SK-N-SH (cell line): ENCODE measurements at regions not wholly inside any gene's neighbourhood (a gene's known extent, or its start where the extent isn't known, plus 50 kb on each side); places are given as distances from the start of the nearest gene placed in this dataset.

Experiments used
- CTCF ChIA-PET: fragments of 300-600, 350-600 bp; formaldehyde crosslinking; extraction: SDS; loops from one replicate; lab custom pipeline; 2021; lab: Yijun Ruan, JAX
- POLR2A ChIA-PET: fragments of 350-600 bp; sonication (Branson Sonifier 250); formaldehyde crosslinking; extraction: SDS; loops from one replicate; lab custom pipeline; 2020; ENCODE audit warnings: antibody characterized with exemption, inconsistent platforms; lab: Yijun Ruan, JAX
- DNase-seq: peaks from one replicate; pipeline ENCODE4 v3.0.0; 2012
- H2AFZ ChIP-seq: fragments of 200-600 bp; sonication (generic); 2 replicates; pipeline ENCODE4 v1.8.1; 2016; ENCODE audit warnings: antibody characterized with exemption, mild to moderate bottlenecking, low read depth
- H3F3A ChIP-seq: fragments of 200-600 bp; sonication (generic); replicated peaks from 2 replicates; pipeline ENCODE3; 2016; ENCODE audit warnings: antibody characterized with exemption, mild to moderate bottlenecking; ENCODE audit not compliant: insufficient read depth
- H3K27ac ChIP-seq, 2 experiments: fragments of 200-500 bp in 1 of 2; fragments of 200-600 bp in 1 of 2; sonication (Bioruptor generic) in 1 of 2; sonication (generic), shearing (Covaris generic) in 1 of 2; 2 replicates each; pipeline versions ENCODE4 v1.5.1 to v1.6.1; 2014 to 2016; ENCODE audit warnings: low read depth in 2 of 2, inconsistent platforms in 1 of 2, low read length in 1 of 2, mild to moderate bottlenecking in 1 of 2, mixed read lengths in 1 of 2
- H3K27me3 ChIP-seq: fragments of 200-600 bp; sonication (generic), shearing (Covaris generic); 2 replicates; pipeline ENCODE4 v1.6.1; 2016; ENCODE audit warnings: mixed run types; ENCODE audit not compliant: insufficient read depth
- H3K36me3 ChIP-seq, 2 experiments: fragments of 200-500 bp in 1 of 2; fragments of 200-600 bp in 1 of 2; sonication (Bioruptor generic) in 1 of 2; sonication (generic) in 1 of 2; replicated peaks in 1 of 2; 2 replicates each; pipeline versions ENCODE3 to v1.5.1; 2014 to 2016; ENCODE audit warnings: low read length in 1 of 2, mild to moderate bottlenecking in 1 of 2; ENCODE audit not compliant: insufficient read depth in 2 of 2, control insufficient read depth in 1 of 2
- H3K4me1 ChIP-seq, 2 experiments: fragments of 200-500 bp in 1 of 2; fragments of 200-600 bp in 1 of 2; sonication (Bioruptor generic) in 1 of 2; sonication (generic), shearing (Covaris generic) in 1 of 2; 2 replicates each; pipeline versions ENCODE4 v1.5.1 to v1.6.1; 2014 to 2016; ENCODE audit warnings: low read depth in 1 of 2, low read length in 1 of 2, mixed run types in 1 of 2; ENCODE audit not compliant: insufficient read depth in 2 of 2, control insufficient read depth in 1 of 2
- H3K4me2 ChIP-seq: fragments of 200-600 bp; sonication (generic), shearing (Covaris generic); 2 replicates; pipeline ENCODE4 v1.6.1; 2017; ENCODE audit warnings: mixed run types
- H3K4me3 ChIP-seq, 2 experiments: fragments of 200-500 bp in 1 of 2; fragments of 200-600 bp in 1 of 2; sonication (Bioruptor generic) in 1 of 2; sonication (generic), shearing (Covaris generic) in 1 of 2; 2 replicates each; pipeline versions ENCODE4 v1.5.1 to v1.8.1; 2014 to 2016; ENCODE audit warnings: low read depth in 2 of 2, inconsistent platforms in 1 of 2, low read length in 1 of 2, mild to moderate bottlenecking in 1 of 2, mixed read lengths in 1 of 2, moderate library complexity in 1 of 2
- H3K79me2 ChIP-seq: fragments of 200-600 bp; sonication (generic); 2 replicates; pipeline ENCODE4 v1.8.1; 2017; ENCODE audit warnings: mild to moderate bottlenecking; ENCODE audit not compliant: insufficient read depth
- H3K9ac ChIP-seq: fragments of 200-600 bp; sonication (generic); 2 replicates; pipeline ENCODE4 v1.6.1; 2017; ENCODE audit warnings: mixed run types
- H3K9me2 ChIP-seq: fragments of 200-600 bp; sonication (generic); 2 replicates; pipeline ENCODE4 v1.6.1; 2017; ENCODE audit warnings: mixed run types
- H3K9me3 ChIP-seq: fragments of 200-600 bp; sonication (generic); 2 replicates; pipeline ENCODE4 v1.6.1; 2017; ENCODE audit warnings: mixed run types, mild to moderate bottlenecking, moderate library complexity
- H4K20me1 ChIP-seq: fragments of 200-600 bp; sonication (generic); 2 replicates; pipeline ENCODE4 v1.6.1; 2017; ENCODE audit warnings: mild to moderate bottlenecking, mixed run types; ENCODE audit not compliant: insufficient read depth
- CHD2 ChIP-seq: fragments of 150-350 bp; IDR thresholded peaks from 2 replicates; pipeline ENCODE4 v1.6.1; 2018; ENCODE audit warnings: low read length; ENCODE audit not compliant: partially characterized antibody
- EP300 ChIP-seq, 2 experiments: IDR thresholded peaks; 2 replicates each; pipeline versions ENCODE4 v1.4.0 to v1.6.1; 2012; ENCODE audit warnings: borderline replicate concordance in 1 of 2, low read depth in 1 of 2, low read length in 1 of 2
- JUND ChIP-seq: IDR thresholded peaks from 2 replicates; pipeline ENCODE4 v1.4.0; 2012
- MAX ChIP-seq: IDR thresholded peaks from 2 replicates; pipeline ENCODE4 v1.4.0; 2012; ENCODE audit warnings: low read depth
- MEF2A ChIP-seq: IDR thresholded peaks from 2 replicates; pipeline ENCODE4 v1.4.0; 2012; ENCODE audit warnings: low read depth, borderline replicate concordance
- MXI1 ChIP-seq: IDR thresholded peaks from 2 replicates; pipeline ENCODE4 v1.6.1; 2012; ENCODE audit warnings: mild to moderate bottlenecking, low read depth, low read length, improper control_type of control experiment
- NFIC ChIP-seq: IDR thresholded peaks from 2 replicates; pipeline ENCODE4 v1.4.0; 2012; ENCODE audit warnings: borderline replicate concordance
- PBX3 ChIP-seq: IDR thresholded peaks from 2 replicates; pipeline ENCODE4; 2012
- RCOR1 ChIP-seq: fragments of 150-350 bp; IDR thresholded peaks from 2 replicates; pipeline ENCODE4 v1.6.1; 2017; ENCODE audit warnings: antibody characterized with exemption, low read length
- RXRA ChIP-seq: IDR thresholded peaks from 2 replicates; pipeline ENCODE4 v1.4.0; 2012; ENCODE audit warnings: low read depth, mild to moderate bottlenecking, borderline replicate concordance
- SIN3A ChIP-seq: IDR thresholded peaks from 2 replicates; pipeline ENCODE4 v1.6.1; 2012; ENCODE audit warnings: low read depth, mild to moderate bottlenecking, low read length, moderate library complexity, borderline replicate concordance
- SMC3 ChIP-seq: IDR thresholded peaks from 2 replicates; pipeline ENCODE4 v1.6.1; 2012; ENCODE audit warnings: low read depth, low read length, improper control_type of control experiment
- TAF1 ChIP-seq: IDR thresholded peaks from 2 replicates; pipeline ENCODE4 v1.6.1; 2012; ENCODE audit warnings: low read depth, mild to moderate bottlenecking, low read length, moderate library complexity, borderline replicate concordance
- TCF12 ChIP-seq: IDR thresholded peaks from 2 replicates; pipeline ENCODE4 v1.4.0; 2012
- USF1 ChIP-seq: IDR thresholded peaks from 2 replicates; pipeline ENCODE4 v1.4.0; 2012; ENCODE audit warnings: low read depth, borderline replicate concordance
- USF2 ChIP-seq: fragments of 150-350 bp; IDR thresholded peaks from 2 replicates; pipeline ENCODE4 v1.6.1; 2017; ENCODE audit warnings: antibody characterized with exemption, low read length, low read depth, borderline replicate concordance
- ZBTB33 ChIP-seq: IDR thresholded peaks from 2 replicates; pipeline ENCODE4 v1.4.0; 2012; ENCODE audit warnings: low read depth, borderline replicate concordance
- WGBS: methylation state at CpG from one replicate; pipeline ENCODE4 v1.1.6; 2017; ENCODE audit warnings: low lambda C conversion rate; 5-methylcytosine and 5-hydroxymethylcytosine counted together

- TF ChIP-seq PBX3 (no peak), TAF1 (no peak), RCOR1 (no peak)
- TF ChIP-seq, all 33 proteins: peak for 0
Measured at GRCh38 chr14:106787626-106788025, 1261.2 kb downstream of the TMEM121 start (continued).

GRCh38 chr14:106788534-106788933 is 1262.2 kb downstream of the TMEM121 start:
- Histone ChIP-seq H3K9me2 (no peaks in the 10 kb centered on the region), H3K9me3 (no peaks in the 10 kb centered on the region), H3K79me2 (no peaks in the 10 kb centered on the region), H3K4me3 (no peak overlapping the region), H3K4me2 (no peak overlapping the region), H3K36me3 (no peaks in the 10 kb centered on the region), H3F3A (no peaks in the 10 kb centered on the region), H3K27me3 (peaks cover 27% of the 10 kb centered on the region), H3K27ac (no peak overlapping the region), H3K9ac (no peak overlapping the region), H4K20me1 (no peaks in the 10 kb centered on the region), H3K4me1 (no peaks in the 10 kb centered on the region), H2AFZ (no peak overlapping the region)
- no peak for DNase-seq
- 23% methylated on average over 6 of the region's 6 CpGs for WGBS
- TF ChIP-seq TAF1 (no peak), MAX (no peak), USF2 (no peak), EP300 (IDR thresholded peaks at IDR 0.05; ENCODE audit: borderline replicate concordance in 1 of 2, low read depth in 1 of 2, low read length in 1 of 2) (no peak), MXI1 (no peak), RXRA (no peak), USF1 (no peak)
- POLR2A ChIA-PET: no interaction called here
- CTCF ChIA-PET: no interaction called here

GRCh38 chr14:106789318-106789717 is 1262.9 kb downstream of the TMEM121 start:
- H3K9me3 ChIP-seq: no peaks in the 10 kb centered on the region
- peaks cover 27% of the 10 kb centered on the region for H3K27me3 ChIP-seq
- no peak overlapping the region for H2AFZ ChIP-seq
- H4K20me1 ChIP-seq: no peaks in the 10 kb centered on the region
- no peak overlapping the region for H3K4me3 ChIP-seq
- no peaks in the 10 kb centered on the region for H3K4me1 ChIP-seq
- WGBS: 58% methylated on average over 3 of the region's 3 CpGs
- no peak overlapping the region for H3K4me2 ChIP-seq
- no peaks in the 10 kb centered on the region for H3K36me3 ChIP-seq
- ChIA-PET CTCF (interaction anchor here (0.9 to 2.8 kb wide), 9 partner anchors 8 to 186 kb away, joined by 3 to 19 read pairs (median 4); no protein-coding TSS in a partner anchor), POLR2A (no interaction called here)
- no peaks in the 10 kb centered on the region for H3K79me2 ChIP-seq
- H3F3A ChIP-seq: no peaks in the 10 kb centered on the region
- no peaks in the 10 kb centered on the region for H3K9me2 ChIP-seq
- H3K9ac ChIP-seq: no peak overlapping the region
- no peak overlapping the region for H3K27ac ChIP-seq
- no peak for DNase-seq
- TF ChIP-seq JUND (no peak), PBX3 (no peak), SMC3 (no peak), NFIC (no peak), MEF2A (no peak), SIN3A (no peak), RCOR1 (no peak), ZBTB33 (no peak), RXRA (no peak), CHD2 (no peak), MXI1 (no peak), USF2 (no peak), TCF12 (no peak), USF1 (no peak)
